Naive thymus-derived CD4-positive, alpha-beta T cell (primary cell): ENCODE measurements at regions not wholly inside any gene's neighbourhood (a gene's known extent, or its start where the extent isn't known, plus 50 kb on each side); places are given as distances from the start of the nearest gene placed in this dataset.
A peak's percentile ranks its signal among the peaks of the same experiment; 100 is the strongest.

ENCODE experiments used
- ATAC-seq: fragments of 150-1000 bp; cut with Tn5 transposase; 2 replicates; pipeline ENCODE4 v1.10.0; 2021; ENCODE audit warnings: mild to moderate bottlenecking, moderate library complexity
- CTCF ChIA-PET: fragments of 350-600 bp; sonication (Branson Sonifier 250); formaldehyde crosslinking; loops from one replicate; lab custom pipeline; 2021; ENCODE audit warnings: antibody characterized with exemption; lab: Charles Lee
- POLR2A ChIA-PET: fragments of 350-600 bp; sonication (Branson Sonifier 250); formaldehyde crosslinking; loops from one replicate; lab custom pipeline; 2021; ENCODE audit warnings: antibody characterized with exemption, inconsistent platforms; lab: Charles Lee
- DNase-seq, 9 donors: peaks; one replicate each; pipeline versions ENCODE4 v3.0.0 to v3.0.0-alpha.2; 2020 to 2022; ENCODE audit warnings: mixed read lengths in 1 of 9
- H3K27ac ChIP-seq: one replicate; pipeline ENCODE4 v1.7.0; 2013; ENCODE audit warnings: mild to moderate bottlenecking, low read depth, low read length, moderate library complexity
- H3K27me3 ChIP-seq, 2 donors: one replicate each; pipeline ENCODE4 v1.7.0; 2013; ENCODE audit warnings: low read length in 2 of 2, mild to moderate bottlenecking in 2 of 2, moderate library complexity in 2 of 2; ENCODE audit not compliant: control insufficient read depth in 2 of 2, insufficient read depth in 2 of 2
- H3K36me3 ChIP-seq, 3 experiments: 1 replicate in 2 of 3; 2 replicates in 1 of 3; pipeline ENCODE4 v1.7.0; 2013; ENCODE audit warnings: low read length in 3 of 3, mild to moderate bottlenecking in 3 of 3, moderate library complexity in 1 of 3; ENCODE audit not compliant: insufficient read depth in 3 of 3, control insufficient read depth in 2 of 3
- H3K4me1 ChIP-seq, 2 donors: one replicate each; pipeline ENCODE4 v1.7.0; 2013; ENCODE audit warnings: low read length in 2 of 2, mild to moderate bottlenecking in 2 of 2, moderate library complexity in 1 of 2; ENCODE audit not compliant: control insufficient read depth in 2 of 2, insufficient read depth in 2 of 2
- H3K4me3 ChIP-seq: 2 replicates; pipeline ENCODE4 v1.7.0; 2013; ENCODE audit warnings: mild to moderate bottlenecking, low read length
- H3K9me3 ChIP-seq, 3 experiments: 1 replicate in 2 of 3; 2 replicates in 1 of 3; pipeline ENCODE4 v1.7.0; 2013; ENCODE audit warnings: low read length in 3 of 3; ENCODE audit not compliant: control insufficient read depth in 2 of 3
- H3K27ac Mint-ChIP-seq, 9 donors: one replicate each; pipeline ENCODE4 v1.8.0; 2020 to 2022; ENCODE audit warnings: mixed read lengths in 9 of 9, mild to moderate bottlenecking in 8 of 9, moderate library complexity in 5 of 9, inconsistent platforms in 2 of 9
- H3K27me3 Mint-ChIP-seq, 5 donors: one replicate each; pipeline ENCODE4 v1.8.0; 2021 to 2022; ENCODE audit warnings: mixed read lengths in 5 of 5, mild to moderate bottlenecking in 1 of 5
- H3K36me3 Mint-ChIP-seq, 5 donors: one replicate each; pipeline ENCODE4 v1.8.0; 2020 to 2022; ENCODE audit warnings: mixed read lengths in 5 of 5, mild to moderate bottlenecking in 3 of 5, inconsistent platforms in 1 of 5
- H3K4me1 Mint-ChIP-seq, 7 donors: one replicate each; pipeline ENCODE4 v1.8.0; 2020 to 2022; ENCODE audit warnings: mixed read lengths in 7 of 7, mild to moderate bottlenecking in 3 of 7, inconsistent platforms in 1 of 7
- H3K4me3 Mint-ChIP-seq, 10 donors: one replicate each; pipeline ENCODE4 v1.8.0; 2020 to 2022; ENCODE audit warnings: mild to moderate bottlenecking in 10 of 10, mixed read lengths in 10 of 10, moderate library complexity in 6 of 10, inconsistent platforms in 2 of 10
- H3K9me3 Mint-ChIP-seq, 11 donors: one replicate each; pipeline ENCODE4 v1.8.0; 2020 to 2022; ENCODE audit warnings: mixed read lengths in 11 of 11, mild to moderate bottlenecking in 4 of 11, inconsistent platforms in 1 of 11, moderate library complexity in 1 of 11
- intact Hi-C, 2 donors: fragments of 100-400 bp; cut with micrococcal nuclease; formaldehyde crosslinking; loops; one replicate each; pipeline ENCODE4 v1.15.1; 2023

GRCh38 chr11:115931548-115932083, 427.4 kb upstream of the CADM1 start:
- intact Hi-C loops, result no loop called here
- POLR2A ChIA-PET, result no interaction called here
- H3K27me3 ChIP-seq, result no peaks in the 10 kb centered on the region
- H3K36me3 ChIP-seq, result no peaks in the 10 kb centered on the region
- H3K4me1 ChIP-seq, result no peaks in the 10 kb centered on the region
- H3K4me3 ChIP-seq, result no peak overlapping the region
- Mint-ChIP-seq H3K36me3 (no peaks in the 10 kb centered on the region), H3K27ac (no peak overlapping the region), H3K4me1 (peaks cover 0 to 3% (median 0%) of the 10 kb centered on the region in 7 donors), H3K27me3 (peaks cover 0 to 15% (median 5%) of the 10 kb centered on the region in 5 donors), H3K4me3 (peak overlapping the region in 1 of 10 donors; percentile 27), H3K9me3 (peaks cover 0 to 7% (median 0%) of the 10 kb centered on the region in 11 donors)
- H3K9me3 ChIP-seq, result no peaks in the 10 kb centered on the region
- ATAC-seq (peak; percentile 51), DNase-seq (no peak)
- no peak overlapping the region for H3K27ac ChIP-seq
- CTCF ChIA-PET, result no interaction called here

GRCh38 chr11:115930886-115931547, 426.8 kb upstream of the CADM1 start:
- Histone ChIP-seq H3K4me1 (no peaks in the 10 kb centered on the region), H3K9me3 (no peaks in the 10 kb centered on the region), H3K4me3 (no peak overlapping the region), H3K27ac (no peak overlapping the region), H3K36me3 (no peaks in the 10 kb centered on the region), H3K27me3 (no peaks in the 10 kb centered on the region)
- H3K27me3 Mint-ChIP-seq, result peaks cover 0 to 13% (median 5%) of the 10 kb centered on the region in 5 donors
- H3K9me3 Mint-ChIP-seq, result peaks cover 0 to 8% (median 3%) of the 10 kb centered on the region in 11 donors
- no peak for DNase-seq
- POLR2A ChIA-PET, result no interaction called here
- H3K36me3 Mint-ChIP-seq, result no peaks in the 10 kb centered on the region
- peaks cover 0 to 5% (median 0%) of the 10 kb centered on the region in 7 donors for H3K4me1 Mint-ChIP-seq
- CTCF ChIA-PET, result no interaction called here
- intact Hi-C loops, result no loop called here
- peak overlapping the region in 1 of 10 donors; percentile 27 for H3K4me3 Mint-ChIP-seq
- peak; percentile 88 for ATAC-seq
- no peak overlapping the region for H3K27ac Mint-ChIP-seq

- Histone ChIP-seq H3K4me1 (no peaks in the 10 kb centered on the region), H3K36me3 (no peaks in the 10 kb centered on the region), H3K27ac (no peak overlapping the region), H3K9me3 (no peaks in the 10 kb centered on the region), H3K27me3 (no peaks in the 10 kb centered on the region), H3K4me3 (no peak overlapping the region)
- H3K36me3 Mint-ChIP-seq, result no peaks in the 10 kb centered on the region
- H3K27me3 Mint-ChIP-seq, result peaks cover 0 to 9% (median 5%) of the 10 kb centered on the region in 5 donors
- intact Hi-C loops, result no loop called here
- H3K4me1 Mint-ChIP-seq, result peaks cover 0 to 5% (median 0%) of the 10 kb centered on the region in 7 donors
- H3K4me3 Mint-ChIP-seq, result no peak overlapping the region
- DNase-seq, result no peak
- H3K9me3 Mint-ChIP-seq, result peaks cover 0 to 8% (median 4%) of the 10 kb centered on the region in 11 donors
- no peak overlapping the region for H3K27ac Mint-ChIP-seq
- ChIA-PET POLR2A (no interaction called here), CTCF (no interaction called here)
- ATAC-seq, result no peak
These were observed 426.1 kb upstream of the CADM1 start for GRCh38 chr11:115930291-115930690.

- H3K4me3 ChIP-seq, result no peak overlapping the region
- ATAC-seq, result no peak
- Mint-ChIP-seq H3K9me3 (peaks cover 0 to 8% (median 4%) of the 10 kb centered on the region in 11 donors), H3K4me3 (no peak overlapping the region), H3K36me3 (no peaks in the 10 kb centered on the region), H3K27ac (no peak overlapping the region), H3K27me3 (peaks cover 0 to 9% (median 5%) of the 10 kb centered on the region in 5 donors), H3K4me1 (peaks cover 0 to 5% (median 0%) of the 10 kb centered on the region in 7 donors)
- H3K36me3 ChIP-seq, result no peaks in the 10 kb centered on the region
- ChIA-PET POLR2A (no interaction called here), CTCF (no interaction called here)
- H3K27me3 ChIP-seq, result no peaks in the 10 kb centered on the region
- H3K9me3 ChIP-seq, result no peaks in the 10 kb centered on the region
- no peak for DNase-seq
- H3K27ac ChIP-seq, result no peak overlapping the region
- H3K4me1 ChIP-seq, result no peaks in the 10 kb centered on the region
- intact Hi-C loops, result no loop called here
These were observed 425.5 kb upstream of the CADM1 start for GRCh38 chr11:115929618-115930129.

- Mint-ChIP-seq H3K4me3 (no peak overlapping the region), H3K36me3 (no peaks in the 10 kb centered on the region), H3K27ac (no peak overlapping the region), H3K27me3 (peaks cover 0 to 9% (median 5%) of the 10 kb centered on the region in 5 donors), H3K4me1 (peaks cover 0 to 5% (median 0%) of the 10 kb centered on the region in 7 donors), H3K9me3 (peaks cover 0 to 8% (median 3%) of the 10 kb centered on the region in 11 donors)
- CTCF ChIA-PET, result no interaction called here
- no peaks in the 10 kb centered on the region for H3K36me3 ChIP-seq
- no peak overlapping the region for H3K27ac ChIP-seq
- no peak for DNase-seq
- ATAC-seq, result no peak
- no peaks in the 10 kb centered on the region for H3K27me3 ChIP-seq
- no peaks in the 10 kb centered on the region for H3K4me1 ChIP-seq
- POLR2A ChIA-PET, result no interaction called here
- no peaks in the 10 kb centered on the region for H3K9me3 ChIP-seq
- intact Hi-C loops, result no loop called here
- H3K4me3 ChIP-seq, result no peak overlapping the region
These were observed 424.6 kb upstream of the CADM1 start for GRCh38 chr11:115928811-115929210.

GRCh38 chr11:115927823-115928329, 423.7 kb upstream of the CADM1 start:
- intact Hi-C loops, result no loop called here
- H3K27ac Mint-ChIP-seq, result no peak overlapping the region
- no peaks in the 10 kb centered on the region for H3K36me3 Mint-ChIP-seq
- Histone ChIP-seq H3K4me1 (no peaks in the 10 kb centered on the region), H3K9me3 (no peaks in the 10 kb centered on the region), H3K27me3 (no peaks in the 10 kb centered on the region), H3K36me3 (no peaks in the 10 kb centered on the region), H3K27ac (no peak overlapping the region), H3K4me3 (no peak overlapping the region)
- H3K27me3 Mint-ChIP-seq, result peaks cover 0 to 9% (median 3%) of the 10 kb centered on the region in 5 donors
- ChIA-PET POLR2A (no interaction called here), CTCF (no interaction called here)
- peaks cover 0 to 5% (median 0%) of the 10 kb centered on the region in 7 donors for H3K4me1 Mint-ChIP-seq
- no peak for DNase-seq
- H3K9me3 Mint-ChIP-seq, result peaks cover 0 to 8% (median 2%) of the 10 kb centered on the region in 11 donors
- no peak overlapping the region for H3K4me3 Mint-ChIP-seq
- no peak for ATAC-seq
